NCI-H345 treated with DMSO at 0.1 percent for 48 hours (cell line): ENCODE measurements at regions not wholly inside any gene's neighbourhood (a gene's known extent, or its start where the extent isn't known, plus 50 kb on each side); places are given as distances from the start of the nearest gene placed in this dataset.
A peak's percentile ranks its signal among the peaks of the same experiment; 100 is the strongest.

ENCODE experiments used
- DNase-seq: peaks from one replicate; lab custom pipeline; 2025; ENCODE audit not compliant: unreplicated experiment; lab: John Stamatoyannopoulos, UW

DNA sequence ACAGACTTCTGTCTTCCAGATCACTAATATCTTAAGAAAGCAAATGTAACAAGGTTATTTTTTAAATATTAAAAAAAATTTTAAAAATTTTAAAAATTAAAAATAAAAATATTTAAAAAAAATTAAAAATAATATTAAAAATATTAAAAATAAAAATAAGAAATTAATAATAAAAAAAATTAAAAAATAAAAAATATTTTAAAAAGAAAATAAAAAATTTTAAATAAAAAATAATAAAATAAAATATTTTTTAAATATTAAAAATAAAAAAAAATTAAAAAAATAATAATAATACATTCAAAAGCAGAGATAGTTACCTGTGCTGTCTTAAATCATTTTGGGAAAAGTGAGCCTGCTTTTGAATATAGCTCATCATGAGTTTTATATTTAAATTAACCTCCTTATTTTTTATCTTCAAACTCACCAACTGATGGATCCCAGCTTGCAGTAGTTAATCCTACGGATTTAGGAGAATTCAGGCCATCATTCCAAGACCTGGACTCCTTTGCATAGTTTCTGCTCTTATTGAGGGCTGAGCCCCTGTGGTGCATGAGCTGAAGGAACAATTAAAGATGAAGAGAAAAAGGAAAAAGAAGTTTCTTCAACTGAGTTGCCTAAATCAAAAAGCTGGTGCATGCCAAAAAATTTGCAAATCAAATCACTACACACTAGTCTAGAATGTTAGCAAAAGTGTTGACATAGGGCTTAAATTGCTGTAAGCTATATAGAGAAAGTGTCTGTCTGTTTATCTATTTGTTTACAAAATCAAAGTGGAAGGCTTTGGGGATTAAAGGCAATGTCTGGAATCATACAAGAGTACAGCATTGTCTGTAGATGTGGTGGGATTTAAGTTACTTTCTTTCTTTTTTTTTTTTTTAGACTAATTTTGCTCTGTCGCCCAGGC, 50.5 kb upstream of the ZNF438 start:
- DNase-seq, result no peak

GRCh38 chr10:31083765-31084184, 52.1 kb upstream of the ZNF438 start:
- DNase-seq, result peak; percentile 0

- DNase-seq, result no peak
These were observed 55.3 kb upstream of the ZNF438 start for GRCh38 chr10:31087011-31087410.

DNA sequence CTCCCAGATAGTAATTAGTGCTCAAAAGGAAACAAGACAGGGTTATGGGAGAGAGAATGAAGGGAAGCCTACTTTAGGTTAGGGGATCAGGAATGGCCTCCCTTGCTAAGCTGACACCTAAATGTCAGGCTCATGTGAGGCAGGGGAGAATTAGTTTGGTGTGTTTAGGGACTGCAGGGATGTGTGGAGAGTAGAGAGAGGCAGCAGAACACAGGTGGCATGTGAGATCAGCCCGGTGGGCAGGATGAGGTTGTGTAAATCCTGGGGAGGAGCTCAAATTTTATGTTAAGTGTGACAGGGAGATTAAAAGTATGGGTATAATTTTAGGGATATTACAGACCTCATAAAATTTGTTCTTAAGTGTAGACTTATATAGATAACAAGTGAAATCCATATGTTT, 56.2 kb upstream of the ZNF438 start:
- no peak for DNase-seq

GRCh38 chr10:31090894-31091607, 59.4 kb upstream of the ZNF438 start:
- DNase-seq, result no peak

DNA sequence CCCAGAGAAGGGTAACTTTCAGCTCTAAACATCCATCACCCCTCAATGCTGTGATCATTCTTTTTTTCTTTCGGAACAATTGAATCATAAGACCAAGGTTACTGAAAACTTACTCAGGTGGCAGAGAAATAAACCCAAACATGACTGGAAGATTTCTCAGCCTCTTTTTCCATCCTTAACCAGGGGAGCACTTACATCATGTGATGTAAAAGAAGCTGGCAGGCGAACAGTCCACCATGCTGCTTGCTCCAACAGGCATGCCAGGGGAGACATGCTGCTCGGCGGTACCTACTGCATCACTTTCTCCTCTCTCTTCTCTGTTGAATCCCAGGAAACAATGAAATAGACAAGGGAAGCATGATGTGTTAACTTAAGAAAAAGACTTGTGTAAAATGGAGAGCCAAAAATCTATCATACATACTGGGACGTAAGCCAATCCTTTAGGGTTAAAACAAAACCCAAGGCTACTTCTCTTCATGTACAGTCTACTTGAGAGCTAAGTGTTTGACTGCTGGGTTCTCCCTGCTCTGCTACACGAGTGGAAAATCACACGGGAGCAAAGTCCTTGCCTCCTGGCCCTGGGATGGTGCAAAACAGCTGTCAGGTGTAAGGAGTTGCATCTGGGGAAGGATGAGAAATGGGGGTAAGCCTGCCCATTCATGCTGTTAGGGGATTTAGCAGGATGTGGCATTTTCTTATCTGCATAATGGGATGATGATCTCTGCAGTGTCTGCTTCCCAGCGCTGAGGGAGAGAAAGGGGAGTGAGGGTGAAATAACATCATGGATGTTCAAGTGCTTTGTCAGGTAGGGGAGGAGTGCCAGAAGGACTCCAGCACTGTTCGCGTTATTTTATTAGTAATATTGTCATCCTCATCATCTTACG, 64.3 kb upstream of the ZNF438 start:
- DNase-seq, result no peak

DNA sequence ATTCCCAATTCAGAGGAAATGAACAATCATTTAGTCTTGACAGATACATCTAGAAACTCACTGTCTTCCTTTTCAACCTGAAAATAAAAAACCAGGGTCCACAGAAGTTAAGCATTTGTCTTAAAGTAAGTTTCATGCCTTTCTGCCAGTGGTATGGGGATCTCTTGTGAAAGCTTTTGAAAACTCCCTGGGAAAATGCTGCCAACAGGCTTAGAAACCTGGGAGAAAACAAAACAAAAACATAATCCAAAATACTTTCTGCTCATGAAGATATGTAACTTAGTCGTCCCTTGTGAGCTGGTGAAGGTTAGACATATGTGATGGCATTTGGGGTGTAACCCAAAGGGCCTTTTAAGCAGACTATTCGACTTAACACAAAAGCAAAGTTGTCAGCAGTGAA, 66.4 kb upstream of the ZNF438 start:
- no peak for DNase-seq

- no peak for DNase-seq
These were observed 67.4 kb upstream of the ZNF438 start for GRCh38 chr10:31099094-31099493.

DNA sequence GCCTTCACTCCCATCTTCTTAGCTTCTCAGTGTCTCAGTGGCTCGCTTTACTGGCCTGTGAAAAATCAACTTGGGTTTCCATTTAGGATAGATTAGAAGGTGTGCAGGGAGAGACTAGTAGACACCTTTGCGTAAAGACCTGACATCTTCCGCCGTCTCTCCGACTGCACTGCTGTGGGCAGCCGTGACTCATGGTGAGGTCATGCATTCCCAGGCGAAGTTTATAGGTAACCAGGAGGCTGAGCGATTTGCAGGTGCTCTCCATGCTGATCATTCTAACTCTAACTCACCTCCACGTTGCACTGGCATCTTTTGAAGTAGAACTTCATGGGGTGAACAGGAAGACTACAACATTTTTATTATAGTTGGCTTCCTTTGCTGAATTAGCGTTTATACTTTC, 68.0 kb upstream of the ZNF438 start:
- no peak for DNase-seq

GRCh38 chr10:31100115-31100601, 68.5 kb upstream of the ZNF438 start:
- no peak for DNase-seq

DNA sequence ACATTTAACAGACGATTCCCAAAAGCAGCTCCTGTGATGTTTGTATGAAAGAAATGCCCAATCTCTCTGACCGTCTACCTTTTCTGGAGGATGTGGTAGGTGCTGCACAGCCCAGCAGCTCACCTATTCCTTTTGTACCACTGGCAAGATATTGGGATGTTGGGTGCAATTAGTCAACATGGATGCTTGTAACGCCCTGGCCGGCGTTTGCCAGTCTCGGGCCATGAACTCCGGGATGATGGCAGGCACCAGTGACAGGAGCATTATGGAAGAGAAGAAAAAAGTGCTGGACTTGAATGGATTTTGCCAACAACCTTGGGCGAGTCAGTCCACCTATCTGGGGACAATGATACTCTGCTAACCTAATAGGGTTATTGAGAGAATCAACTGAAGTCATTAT, 69.0 kb upstream of the ZNF438 start:
- no peak for DNase-seq

GRCh38 chr10:31101123-31101522, 69.5 kb upstream of the ZNF438 start:
- no peak for DNase-seq

GRCh38 chr10:31102421-31102820, 70.8 kb upstream of the ZNF438 start:
- no peak for DNase-seq

DNA sequence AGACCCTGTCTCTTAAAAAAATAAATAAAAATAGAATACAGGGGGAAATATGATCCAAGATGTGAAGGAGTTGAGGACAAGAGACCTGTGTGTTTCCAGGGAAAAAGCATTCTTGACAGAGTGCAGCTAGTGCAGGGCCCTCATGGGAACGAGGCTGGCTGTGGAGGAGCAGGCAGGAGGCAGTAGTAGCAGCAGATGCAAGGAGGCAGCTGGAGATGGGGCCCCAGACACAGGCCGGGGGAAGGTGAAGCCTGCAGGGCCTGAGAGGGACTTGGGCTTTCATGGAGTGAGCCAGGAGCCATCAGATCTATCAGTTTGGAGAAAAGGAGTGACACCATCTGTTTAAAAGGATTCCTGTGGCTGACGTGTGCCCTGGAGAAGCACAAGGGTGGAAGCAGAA, 71.4 kb upstream of the ZNF438 start:
- no peak for DNase-seq

- no peak for DNase-seq
These were observed 81.3 kb upstream of the ZNF438 start for GRCh38 chr10:31112961-31113360.

DNA sequence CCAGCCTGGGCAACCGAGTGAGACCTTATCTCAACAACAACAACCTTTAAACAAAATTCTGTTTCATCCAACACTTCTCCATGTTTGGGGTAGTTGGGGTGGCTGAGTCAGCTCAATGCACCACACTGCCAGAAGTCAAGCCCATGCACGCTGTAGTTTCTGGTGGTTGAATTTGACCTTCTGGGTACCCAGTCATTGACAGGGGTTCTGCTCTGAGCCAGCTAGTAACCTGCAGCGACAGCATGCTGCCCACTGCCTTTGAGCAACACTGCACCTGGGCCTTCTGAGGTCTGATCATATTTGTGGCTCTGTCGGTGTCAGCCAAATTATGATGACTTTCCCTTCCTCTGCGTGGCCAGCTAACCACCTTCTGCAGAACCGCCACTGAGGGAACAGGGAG, 84.6 kb upstream of the ZNF438 start:
- no peak for DNase-seq

DNA sequence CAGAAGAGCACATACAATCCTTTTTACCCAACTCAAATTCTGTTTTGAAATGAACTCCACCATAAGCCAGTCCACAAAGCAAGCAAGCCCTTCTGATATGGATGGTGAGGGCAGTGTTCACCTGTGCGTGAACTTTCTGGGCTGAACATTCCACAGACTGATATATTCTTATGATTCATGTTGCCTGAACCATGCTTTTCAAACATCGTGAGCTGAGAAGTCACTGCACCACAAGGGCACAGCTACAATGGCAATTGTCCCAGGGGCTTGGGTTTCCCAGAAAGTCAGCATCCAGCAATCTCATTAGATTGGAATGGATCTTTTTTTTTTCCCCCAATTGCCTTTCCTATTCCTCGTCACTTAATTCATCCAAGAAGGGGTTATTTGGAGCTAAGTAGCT, 86.9 kb upstream of the ZNF438 start:
- DNase-seq, result no peak

GRCh38 chr10:31120392-31120791, 88.7 kb upstream of the ZNF438 start:
- no peak for DNase-seq

DNA sequence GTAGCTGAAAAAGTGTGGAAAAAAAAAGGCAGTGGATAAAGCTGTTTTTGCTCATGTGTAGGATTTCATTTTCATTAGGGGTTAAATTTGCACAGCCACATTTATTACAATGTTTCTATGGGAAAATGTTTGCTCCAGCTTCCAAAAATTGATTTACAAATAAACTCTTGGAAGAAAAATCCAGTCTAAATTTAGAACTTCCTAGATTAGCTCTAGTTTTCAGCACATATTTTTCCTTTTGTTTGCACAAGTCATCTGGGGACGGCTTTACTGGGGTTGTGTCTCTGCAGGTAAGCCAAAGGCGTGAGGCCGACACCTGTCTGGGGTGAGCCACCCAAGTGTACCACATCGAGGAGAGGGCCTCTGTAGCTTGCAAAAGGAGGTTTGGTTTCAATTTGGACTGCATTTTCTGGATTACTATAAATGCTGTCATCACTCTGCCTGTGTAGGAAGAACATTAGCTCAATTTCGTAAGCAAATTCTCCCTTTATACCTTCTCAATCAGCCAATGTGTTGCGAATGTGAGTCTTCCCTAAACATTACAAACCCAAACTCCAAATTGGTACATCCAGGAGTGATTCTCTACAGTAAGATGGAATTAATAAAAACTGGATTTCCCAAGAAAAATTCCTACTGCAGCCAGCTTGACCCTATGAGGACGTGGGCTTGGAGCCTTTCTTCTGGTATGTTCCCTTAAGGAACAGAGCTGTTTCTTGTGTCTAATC, 89.5 kb upstream of the ZNF438 start:
- DNase-seq, result no peak

DNA sequence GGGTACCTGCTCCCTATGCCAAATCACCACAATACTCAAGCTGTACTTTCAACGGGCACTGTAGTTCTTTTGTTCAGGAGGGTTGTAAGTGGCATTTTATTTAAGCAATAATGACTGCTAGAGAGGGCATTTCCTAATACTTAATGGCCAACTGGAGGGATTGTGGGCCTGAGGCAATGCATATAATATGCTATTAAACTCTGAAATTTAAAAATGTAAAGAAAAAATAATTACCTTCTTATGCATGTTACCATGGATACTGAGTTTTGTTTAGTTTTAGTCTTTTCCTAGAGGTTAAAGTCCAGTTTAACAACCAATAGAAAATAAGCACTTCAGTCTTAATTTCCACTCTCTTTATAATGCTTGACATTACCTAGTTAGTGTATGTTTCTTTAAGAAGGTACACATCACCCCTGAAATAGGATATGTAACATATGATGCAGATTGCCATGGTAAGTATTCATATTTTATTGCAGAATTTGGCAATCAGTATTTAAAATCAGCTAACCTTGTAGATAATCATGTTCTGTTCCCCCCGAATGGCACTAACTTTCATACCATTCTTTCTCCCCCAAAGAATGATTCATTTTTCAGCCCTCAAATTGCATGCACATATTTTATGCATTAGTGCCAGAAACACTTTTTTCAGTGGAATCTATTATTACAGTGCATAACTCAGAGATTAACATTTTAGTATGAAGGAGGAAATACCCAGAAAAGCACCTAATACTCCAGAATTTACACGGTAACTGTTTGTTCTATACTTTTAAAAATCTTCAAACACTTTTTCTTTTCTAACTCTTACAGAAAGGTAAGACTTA, 90.3 kb upstream of the ZNF438 start:
- no peak for DNase-seq
